ENCODE measurements at regions not wholly inside any gene's neighbourhood (a gene's known extent, or its start where the extent isn't known, plus 50 kb on each side); places are given as distances from the start of the nearest gene placed in this dataset.

- H3K4me3 ChIP-seq (ENCODE audit: low read depth, low read length): no peak overlapping the region
- POLR2A ChIA-PET: no interaction called here
- no peaks in the 10 kb centered on the region for H3K9me3 ChIP-seq (ENCODE audit: control insufficient read depth, insufficient read depth, low read depth, low read length)
- no peaks in the 10 kb centered on the region for H3K4me1 ChIP-seq (ENCODE audit: control insufficient read depth, insufficient read depth, low read length)
- no peak for TF ChIP-seq ZNF658 (tag by site-specific recombination; IDR thresholded peaks at IDR 0.05)
- no peak for TF ChIP-seq ZNF777 (tag by site-specific recombination; IDR thresholded peaks at IDR 0.05; ENCODE audit: borderline replicate concordance)
- TF ChIP-seq YY1 (tag by site-specific recombination; IDR thresholded peaks at IDR 0.05): no peak
- no peak for TF ChIP-seq ZNF248 (tag by site-specific recombination; IDR thresholded peaks at IDR 0.05)
- TF ChIP-seq ATF2 (tag by site-specific recombination; IDR thresholded peaks at IDR 0.05; ENCODE audit: low read depth): no peak
- no peak for TF ChIP-seq ZNF132 (tag by site-specific recombination; IDR thresholded peaks at IDR 0.05; ENCODE audit: borderline replicate concordance)
- TF ChIP-seq GLIS1 (tag by site-specific recombination; IDR thresholded peaks at IDR 0.05): no peak
- TF ChIP-seq ZNF785 (tag by site-specific recombination; IDR thresholded peaks at IDR 0.05): no peak
- H3K36me3 ChIP-seq (ENCODE audit: control insufficient read depth in 2 of 2, insufficient read depth in 1 of 2, low read length in 2 of 2): no peaks in the 10 kb centered on the region
- CTCF ChIA-PET: interaction anchor here (0.5 kb wide), 1 partner anchor 24 kb away, joined by 4 read pairs; no protein-coding TSS in a partner anchor
- no peak overlapping the region for H3K27ac ChIP-seq (ENCODE audit: extremely low read depth, low read depth, low read length)
These were observed 1127.0 kb upstream of the CRIM1 start for GRCh38 chr2:35228584-35228983.

- CTCF ChIA-PET: no interaction called here
These were observed 1135.1 kb upstream of the CRIM1 start for GRCh38 chr2:35220461-35220860.

GRCh38 chr2:35204881-35205280 is 1150.7 kb upstream of the CRIM1 start:
- Histone ChIP-seq H3K9me3 (ENCODE audit: control insufficient read depth, insufficient read depth, low read depth, low read length) (no peaks in the 10 kb centered on the region), H3K4me3 (ENCODE audit: low read depth, low read length) (no peak overlapping the region), H3K4me1 (ENCODE audit: control insufficient read depth, insufficient read depth, low read length) (no peaks in the 10 kb centered on the region), H3K36me3 (ENCODE audit: control insufficient read depth in 2 of 2, insufficient read depth in 1 of 2, low read length in 2 of 2) (no peaks in the 10 kb centered on the region), H3K27ac (ENCODE audit: extremely low read depth, low read depth, low read length) (no peak overlapping the region)
- ChIA-PET CTCF (no interaction called here), POLR2A (no interaction called here)
- TF ChIP-seq BCL6B (tag by site-specific recombination; IDR thresholded peaks at IDR 0.05) (no peak), OVOL3 (tag by site-specific recombination; IDR thresholded peaks at IDR 0.05) (no peak), ZNF76 (tag by site-specific recombination; IDR thresholded peaks at IDR 0.05; ENCODE audit: borderline replicate concordance, low read depth) (no peak), WT1 (tag by site-specific recombination; IDR thresholded peaks at IDR 0.05) (no peak), ZNF560 (tag by site-specific recombination; IDR thresholded peaks at IDR 0.05; ENCODE audit: borderline replicate concordance) (no peak), ZNF23 (tag by site-specific recombination; IDR thresholded peaks at IDR 0.05; ENCODE audit: borderline replicate concordance) (no peak), KLF16 (tag by site-specific recombination; IDR thresholded peaks at IDR 0.05) (no peak), ZNF670 (tag by site-specific recombination; IDR thresholded peaks at IDR 0.05; ENCODE audit: low read depth) (no peak), ZFP3 (tag by site-specific recombination; IDR thresholded peaks at IDR 0.05; ENCODE audit: low read depth) (no peak), ZBTB8A (tag by site-specific recombination; IDR thresholded peaks at IDR 0.05) (no peak), ZNF624 (tag by site-specific recombination; IDR thresholded peaks at IDR 0.05) (no peak), ZNF214 (tag by site-specific recombination; IDR thresholded peaks at IDR 0.05; ENCODE audit: borderline replicate concordance) (no peak)

More at GRCh38 chr2:35220461-35220860, 1135.1 kb upstream of the CRIM1 start:
- Histone ChIP-seq H3K9me3 (ENCODE audit: control insufficient read depth, insufficient read depth, low read depth, low read length) (no peaks in the 10 kb centered on the region), H3K27ac (ENCODE audit: extremely low read depth, low read depth, low read length) (no peak overlapping the region), H3K4me1 (ENCODE audit: control insufficient read depth, insufficient read depth, low read length) (no peaks in the 10 kb centered on the region), H3K36me3 (ENCODE audit: control insufficient read depth in 2 of 2, insufficient read depth in 1 of 2, low read length in 2 of 2) (no peaks in the 10 kb centered on the region), H3K4me3 (ENCODE audit: low read depth, low read length) (no peak overlapping the region)
- POLR2A ChIA-PET: no interaction called here
- no peak for TF ChIP-seq TCF7L2 (IDR thresholded peaks at IDR 0.05; ENCODE audit: borderline replicate concordance, low read depth, low read length)
- no peak for TF ChIP-seq ZNF704 (tag by site-specific recombination; IDR thresholded peaks at IDR 0.05)
- TF ChIP-seq ZNF654 (tag by site-specific recombination; IDR thresholded peaks at IDR 0.05; ENCODE audit: low read depth): no peak
- no peak for TF ChIP-seq AEBP2 (tag by site-specific recombination; IDR thresholded peaks at IDR 0.05; ENCODE audit: borderline replicate concordance)
- TF ChIP-seq SCRT1 (tag by site-specific recombination; IDR thresholded peaks at IDR 0.05; ENCODE audit: borderline replicate concordance): no peak
- TF ChIP-seq ZNF600 (tag by site-specific recombination; IDR thresholded peaks at IDR 0.05): no peak
- TF ChIP-seq ZNF174 (tag by site-specific recombination; IDR thresholded peaks at IDR 0.05): no peak
- TF ChIP-seq ZNF133 (tag by site-specific recombination; IDR thresholded peaks at IDR 0.05): no peak
- no peak for TF ChIP-seq ZNF830 (tag by site-specific recombination; IDR thresholded peaks at IDR 0.05; ENCODE audit: low read depth)
- TF ChIP-seq ZNF629 (tag by site-specific recombination; IDR thresholded peaks at IDR 0.05): no peak
- no peak for TF ChIP-seq YY1 (tag by site-specific recombination; IDR thresholded peaks at IDR 0.05)
- no peak for TF ChIP-seq ZNF521 (tag by site-specific recombination; IDR thresholded peaks at IDR 0.05)
- no peak for TF ChIP-seq ZNF664 (tag by site-specific recombination; IDR thresholded peaks at IDR 0.05)
- TF ChIP-seq ZNF19 (tag by site-specific recombination; IDR thresholded peaks at IDR 0.05; ENCODE audit: low read depth): no peak
- no peak for TF ChIP-seq ZNF530 (tag by site-specific recombination; IDR thresholded peaks at IDR 0.05; ENCODE audit: low read depth)
- TF ChIP-seq ZNF404 (tag by site-specific recombination; IDR thresholded peaks at IDR 0.05): no peak

Measured in HEK293 (cell line).